Lower lobe of right lung (tissue), 2 donors: ENCODE measurements at regions not wholly inside any gene's neighbourhood (a gene's known extent, or its start where the extent isn't known, plus 50 kb on each side); places are given as distances from the start of the nearest gene placed in this dataset.

ENCODE experiments used
- ATAC-seq, 2 donors: fragments of 200-7000 bp; cut with Tn5 transposase; one replicate each; pipeline ENCODE4 v1.9.1; 2020 to 2022; ENCODE audit warnings: mild to moderate bottlenecking in 2 of 2, moderate library complexity in 2 of 2
- DNase-seq: peaks from one replicate; pipeline ENCODE4 v3.0.0-alpha.2; 2020
- H3K27ac ChIP-seq: fragments of 200-600 bp; one replicate; pipeline ENCODE4 v1.8.0; 2022
- H3K27me3 ChIP-seq: fragments of 200-600 bp; one replicate; pipeline ENCODE4 v1.8.0; 2022; ENCODE audit warnings: low read depth
- H3K36me3 ChIP-seq: fragments of 200-600 bp; one replicate; pipeline ENCODE4 v1.8.0; 2022; ENCODE audit warnings: mild to moderate bottlenecking
- H3K4me1 ChIP-seq: fragments of 200-600 bp; one replicate; pipeline ENCODE4 v1.8.0; 2022
- H3K4me3 ChIP-seq: fragments of 200-600 bp; one replicate; pipeline ENCODE4 v1.8.0; 2022; ENCODE audit warnings: mild to moderate bottlenecking
- H3K9me3 ChIP-seq: fragments of 200-600 bp; one replicate; pipeline ENCODE4 v1.8.0; 2022
- CTCF ChIP-seq: fragments of 200-600 bp; IDR thresholded peaks from one replicate; pipeline ENCODE4 v1.8.0; 2022; ENCODE audit warnings: antibody characterized with exemption, mild to moderate bottlenecking
- intact Hi-C: fragments of 100-400 bp; cut with DNase I; formaldehyde crosslinking; loops from one replicate; pipeline ENCODE4 v1.11.0; 2022
- donor health status: DM: no; HTN: yes; CAD: no; lungs with severe emphysema.

DNA sequence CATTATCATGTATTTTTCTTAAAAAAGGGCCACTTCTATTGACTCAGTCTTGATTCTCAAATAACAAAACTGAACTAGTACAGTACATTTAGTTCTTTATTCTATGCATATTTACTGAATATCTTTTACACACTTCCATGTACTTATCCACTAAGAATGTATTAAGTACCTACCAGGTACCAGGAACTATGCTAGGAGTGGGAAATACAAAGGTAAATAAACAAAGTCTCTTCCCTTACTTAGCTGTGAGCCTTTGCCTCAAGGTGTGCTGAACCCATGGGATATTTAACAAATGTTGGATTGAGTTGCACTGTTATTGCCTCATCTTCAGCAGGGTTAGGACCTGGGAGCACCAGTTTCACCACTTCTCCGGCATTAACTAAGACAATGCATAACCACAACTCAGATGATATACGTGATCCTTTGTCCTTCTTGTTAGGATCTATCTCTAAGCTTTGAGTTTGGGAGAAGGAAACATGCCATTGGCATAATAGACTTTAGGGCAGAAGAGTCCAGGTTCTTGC is 533.9 kb downstream of the TFAP2B start:
- DNase-seq (no peak), ATAC-seq (peak; percentile 83 to 87)
- H3K9me3 ChIP-seq, result no peaks in the 10 kb centered on the region
- TF ChIP-seq CTCF, result no peak
- H3K36me3 ChIP-seq, result no peaks in the 10 kb centered on the region
- H3K27me3 ChIP-seq, result no peaks in the 10 kb centered on the region
- H3K4me3 ChIP-seq, result no peak overlapping the region
- no peaks in the 10 kb centered on the region for H3K4me1 ChIP-seq
- intact Hi-C loops, result no loop called here
- no peak overlapping the region for H3K27ac ChIP-seq

GRCh38 chr6:51360287-51360686 is 541.6 kb downstream of the TFAP2B start:
- H3K27ac ChIP-seq, result no peak overlapping the region
- ATAC-seq (no peak), DNase-seq (no peak)
- no peaks in the 10 kb centered on the region for H3K4me1 ChIP-seq
- intact Hi-C loops, result no loop called here
- no peak for TF ChIP-seq CTCF
- H3K4me3 ChIP-seq, result no peak overlapping the region
- H3K36me3 ChIP-seq, result no peaks in the 10 kb centered on the region
- no peaks in the 10 kb centered on the region for H3K27me3 ChIP-seq
- no peaks in the 10 kb centered on the region for H3K9me3 ChIP-seq

DNA sequence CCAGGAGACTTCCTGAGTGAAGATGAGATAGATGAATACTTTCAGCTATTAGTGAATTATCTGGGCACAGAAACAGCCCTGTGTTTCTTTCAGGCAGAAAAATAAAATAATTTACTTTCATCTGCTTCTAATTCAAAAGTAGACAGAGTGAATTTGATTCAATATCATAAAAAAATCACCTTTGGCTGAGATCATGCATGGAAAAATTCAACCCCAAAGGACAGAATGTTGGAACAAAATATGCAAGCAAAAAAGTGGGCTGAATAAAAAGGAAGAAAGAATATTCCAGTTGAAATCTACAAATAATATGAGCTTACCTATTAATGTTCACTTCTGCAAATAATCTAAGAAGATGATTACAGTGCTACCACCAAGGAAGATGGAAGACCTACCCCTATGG is 546.9 kb downstream of the TFAP2B start:
- Histone ChIP-seq H3K4me1 (no peaks in the 10 kb centered on the region), H3K9me3 (no peaks in the 10 kb centered on the region), H3K36me3 (no peaks in the 10 kb centered on the region), H3K4me3 (no peak overlapping the region), H3K27ac (no peak overlapping the region), H3K27me3 (no peaks in the 10 kb centered on the region)
- TF ChIP-seq CTCF, result no peak
- ATAC-seq (no peak), DNase-seq (no peak)
- intact Hi-C loops, result no loop called here

- ATAC-seq (no peak), DNase-seq (no peak)
- H3K27ac ChIP-seq, result no peak overlapping the region
- H3K9me3 ChIP-seq, result no peaks in the 10 kb centered on the region
- H3K36me3 ChIP-seq, result no peaks in the 10 kb centered on the region
- no peaks in the 10 kb centered on the region for H3K4me1 ChIP-seq
- no peaks in the 10 kb centered on the region for H3K27me3 ChIP-seq
- H3K4me3 ChIP-seq, result no peak overlapping the region
- no peak for TF ChIP-seq CTCF
- intact Hi-C loops, result no loop called here
These were observed 550.8 kb downstream of the TFAP2B start for GRCh38 chr6:51369485-51369884.

- H3K27me3 ChIP-seq, result no peaks in the 10 kb centered on the region
- TF ChIP-seq CTCF, result no peak
- ATAC-seq, result no peak
- no peaks in the 10 kb centered on the region for H3K9me3 ChIP-seq
- intact Hi-C loops, result no loop called here
- no peaks in the 10 kb centered on the region for H3K36me3 ChIP-seq
- no peak overlapping the region for H3K4me3 ChIP-seq
- no peak for DNase-seq
- H3K27ac ChIP-seq, result no peak overlapping the region
- H3K4me1 ChIP-seq, result no peaks in the 10 kb centered on the region
These were observed 564.2 kb downstream of the TFAP2B start for GRCh38 chr6:51382847-51383246.

DNA sequence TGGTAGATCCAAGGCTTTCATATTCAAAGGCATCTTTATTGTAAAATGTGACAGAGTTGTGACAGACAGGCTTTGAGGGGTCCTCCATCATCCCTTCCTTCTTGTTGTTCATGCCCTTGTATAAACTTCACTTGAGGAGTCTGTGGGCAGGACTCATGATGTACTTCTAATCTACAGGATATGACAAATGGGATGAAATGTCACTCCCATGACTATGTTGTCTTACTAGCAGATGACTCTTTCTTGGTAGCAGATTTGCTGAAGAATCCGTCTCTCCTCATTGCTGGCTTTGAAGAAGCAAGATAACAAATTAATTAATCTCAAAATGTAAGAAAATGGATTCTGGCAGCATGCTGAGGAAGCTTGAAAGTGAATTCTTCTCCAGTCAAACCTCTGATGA is 566.1 kb downstream of the TFAP2B start:
- H3K27me3 ChIP-seq, result no peaks in the 10 kb centered on the region
- no peak for TF ChIP-seq CTCF
- H3K36me3 ChIP-seq, result no peaks in the 10 kb centered on the region
- no peak for ATAC-seq
- H3K4me3 ChIP-seq, result no peak overlapping the region
- DNase-seq, result no peak
- H3K27ac ChIP-seq, result no peak overlapping the region
- no peaks in the 10 kb centered on the region for H3K4me1 ChIP-seq
- intact Hi-C loops, result no loop called here
- H3K9me3 ChIP-seq, result no peaks in the 10 kb centered on the region
